OCI-LY1 (cell line): ENCODE measurements at regions not wholly inside any gene's neighbourhood (a gene's known extent, or its start where the extent isn't known, plus 50 kb on each side); places are given as distances from the start of the nearest gene placed in this dataset.

ENCODE experiments used
- EZH2 ChIP-seq: fragments of 200-600 bp; sonication (generic), shearing (Covaris generic); IDR thresholded peaks from 2 replicates; pipeline ENCODE4 v1.8.0; 2017; ENCODE audit warnings: borderline replicate concordance, mixed run types, mild to moderate bottlenecking, antibody characterized with exemption, low read length, moderate library complexity, mixed read lengths
- TF ChIP-seq, protein P1 (sequence below): fragments of 200-600 bp; sonication (generic), shearing (Covaris generic); IDR thresholded peaks from 2 replicates; pipeline ENCODE4 v1.5.1; 2017; ENCODE audit warnings: mild to moderate bottlenecking, antibody characterized with exemption, low read length, moderate library complexity, mixed read lengths

DNA sequence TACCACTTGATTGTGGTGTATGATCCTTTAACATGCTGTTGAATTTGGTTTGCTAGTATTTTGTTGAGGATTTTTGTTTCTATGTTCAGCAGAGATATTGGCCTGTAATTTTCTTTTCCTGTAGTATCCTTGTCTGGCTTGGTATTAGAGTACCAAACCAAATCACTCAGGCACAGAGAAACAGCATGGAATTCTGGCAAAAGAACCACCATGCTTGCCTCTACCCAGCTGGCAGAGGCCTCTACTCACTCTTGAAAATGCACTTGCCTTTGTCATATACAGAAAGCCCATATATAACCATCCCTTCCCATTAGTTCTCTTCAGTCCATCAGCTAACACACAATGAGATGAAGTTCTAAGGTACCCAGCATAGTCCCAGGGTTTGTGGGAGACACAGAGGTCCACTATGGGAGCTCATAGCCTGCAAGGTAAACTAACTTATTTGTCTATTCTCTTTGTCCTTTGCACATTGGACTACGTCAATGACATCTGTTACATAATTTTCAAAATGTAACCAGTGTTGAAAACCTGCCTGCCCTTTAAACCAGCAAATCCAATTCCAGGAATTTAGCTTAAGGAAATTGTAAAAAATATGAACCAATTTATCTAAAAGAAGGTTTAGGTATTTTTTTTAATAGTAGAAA lies 82.1 kb upstream of the POMGNT2 start:
- TF ChIP-seq, protein P1, sequence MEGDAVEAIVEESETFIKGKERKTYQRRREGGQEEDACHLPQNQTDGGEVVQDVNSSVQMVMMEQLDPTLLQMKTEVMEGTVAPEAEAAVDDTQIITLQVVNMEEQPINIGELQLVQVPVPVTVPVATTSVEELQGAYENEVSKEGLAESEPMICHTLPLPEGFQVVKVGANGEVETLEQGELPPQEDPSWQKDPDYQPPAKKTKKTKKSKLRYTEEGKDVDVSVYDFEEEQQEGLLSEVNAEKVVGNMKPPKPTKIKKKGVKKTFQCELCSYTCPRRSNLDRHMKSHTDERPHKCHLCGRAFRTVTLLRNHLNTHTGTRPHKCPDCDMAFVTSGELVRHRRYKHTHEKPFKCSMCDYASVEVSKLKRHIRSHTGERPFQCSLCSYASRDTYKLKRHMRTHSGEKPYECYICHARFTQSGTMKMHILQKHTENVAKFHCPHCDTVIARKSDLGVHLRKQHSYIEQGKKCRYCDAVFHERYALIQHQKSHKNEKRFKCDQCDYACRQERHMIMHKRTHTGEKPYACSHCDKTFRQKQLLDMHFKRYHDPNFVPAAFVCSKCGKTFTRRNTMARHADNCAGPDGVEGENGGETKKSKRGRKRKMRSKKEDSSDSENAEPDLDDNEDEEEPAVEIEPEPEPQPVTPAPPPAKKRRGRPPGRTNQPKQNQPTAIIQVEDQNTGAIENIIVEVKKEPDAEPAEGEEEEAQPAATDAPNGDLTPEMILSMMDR, result no peak
- no peak for TF ChIP-seq EZH2
